ENCODE measurements at regions not wholly inside any gene's neighbourhood (a gene's known extent, or its start where the extent isn't known, plus 50 kb on each side); places are given as distances from the start of the nearest gene placed in this dataset.
A peak's percentile ranks its signal among the peaks of the same experiment; 100 is the strongest.

DNA sequence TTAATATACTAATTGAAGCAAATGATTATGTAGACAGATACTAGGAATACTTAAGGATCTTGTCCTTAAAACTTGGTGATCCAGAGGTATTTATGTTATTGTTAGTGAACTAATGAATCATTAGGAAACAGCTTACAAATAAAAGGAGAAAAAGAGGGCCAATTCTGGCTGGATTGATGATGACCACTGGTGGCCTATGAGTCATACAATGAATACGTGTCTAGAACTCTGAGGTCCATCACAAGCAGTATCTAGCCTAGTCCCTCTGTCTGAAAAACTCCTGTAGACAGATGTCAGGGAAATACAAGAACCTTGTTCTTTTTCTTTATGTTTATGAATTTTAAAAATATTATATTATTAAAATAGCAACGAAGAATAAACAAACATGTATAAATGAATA, 51.7 kb upstream of the RTL1 start:
- ATAC-seq (no peak), DNase-seq (no peak)

DNA sequence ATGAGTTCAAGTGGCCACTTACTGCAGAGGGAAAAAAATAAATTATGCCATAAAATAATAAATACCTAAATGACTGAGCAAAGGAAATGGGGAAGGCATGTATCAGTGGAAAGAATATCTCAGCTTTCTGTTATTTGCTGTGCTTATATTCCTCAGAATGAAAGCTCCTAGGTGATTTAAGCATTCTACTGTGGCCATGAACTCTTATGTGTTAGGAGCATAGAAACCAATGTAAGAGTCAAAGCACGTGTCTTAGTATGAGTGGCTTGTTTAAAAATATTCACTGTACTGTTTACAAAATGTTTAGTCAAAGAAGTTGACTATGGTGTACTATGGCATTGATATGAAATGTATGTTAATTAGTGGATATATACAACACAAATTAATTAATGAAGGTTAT, 59.0 kb upstream of the RTL1 start:
- DNase-seq (no peak), ATAC-seq (no peak)

DNA sequence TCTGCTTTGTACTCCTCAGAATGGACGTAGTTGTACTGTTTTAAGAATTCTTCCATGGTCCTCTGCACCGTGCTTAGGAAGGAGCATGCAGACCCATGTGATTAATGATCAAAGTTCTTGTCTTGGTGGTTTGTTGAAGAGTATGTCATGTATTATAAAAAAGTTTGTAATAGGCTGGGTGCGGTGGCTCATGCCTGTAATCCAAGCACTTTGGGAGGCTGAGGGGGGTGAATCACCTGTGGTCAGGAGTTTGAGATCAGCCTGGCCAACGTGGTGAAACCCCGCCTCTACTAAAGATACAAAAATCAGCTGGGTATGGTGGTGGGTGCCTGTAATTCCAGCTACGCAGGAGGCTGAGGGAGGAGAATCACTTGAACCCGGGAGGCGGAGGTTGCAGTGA, 61.8 kb upstream of the RTL1 start:
- ATAC-seq, result no peak

DNA sequence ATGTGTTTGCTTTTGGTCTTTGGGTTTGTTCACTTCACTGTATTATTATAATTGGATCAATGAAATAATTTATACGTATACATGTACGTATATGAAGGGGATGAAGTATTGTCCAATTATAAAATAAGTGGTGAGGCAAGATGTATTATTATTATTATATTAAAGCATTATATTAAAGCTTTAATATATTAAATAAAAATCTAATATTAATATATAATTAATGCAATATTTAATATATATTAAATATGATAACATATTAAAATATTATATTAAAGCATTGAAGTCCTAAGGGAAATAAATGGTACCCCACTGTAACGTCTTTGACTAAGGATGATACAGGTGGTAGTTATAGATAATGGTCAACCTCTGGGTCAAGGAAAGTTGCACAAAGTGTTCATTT, 63.7 kb upstream of the RTL1 start:
- no peak for DNase-seq
- ATAC-seq, result no peak

More for the DNA sequence above, 61.8 kb upstream of the RTL1 start:
- no peak for DNase-seq

DNA sequence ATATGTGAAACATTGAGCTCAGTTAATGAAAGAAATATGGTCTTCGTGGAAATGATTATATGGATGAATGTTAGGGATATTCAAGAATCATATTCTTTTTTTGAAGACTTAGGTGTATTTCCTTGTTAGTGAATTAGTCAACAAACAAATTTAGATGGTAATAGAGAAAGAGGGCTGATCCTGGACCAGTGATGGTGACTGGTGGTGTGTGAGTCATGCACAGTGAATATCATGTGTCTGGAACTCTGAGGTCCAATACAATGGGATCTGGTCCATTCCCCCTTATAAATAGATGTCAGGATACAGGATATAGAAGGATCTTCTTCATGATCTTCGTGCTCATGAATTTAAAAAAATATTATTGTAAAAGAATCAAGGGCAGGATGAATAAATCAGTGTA, 64.4 kb upstream of the RTL1 start:
- ATAC-seq (no peak), DNase-seq (no peak)

DNA sequence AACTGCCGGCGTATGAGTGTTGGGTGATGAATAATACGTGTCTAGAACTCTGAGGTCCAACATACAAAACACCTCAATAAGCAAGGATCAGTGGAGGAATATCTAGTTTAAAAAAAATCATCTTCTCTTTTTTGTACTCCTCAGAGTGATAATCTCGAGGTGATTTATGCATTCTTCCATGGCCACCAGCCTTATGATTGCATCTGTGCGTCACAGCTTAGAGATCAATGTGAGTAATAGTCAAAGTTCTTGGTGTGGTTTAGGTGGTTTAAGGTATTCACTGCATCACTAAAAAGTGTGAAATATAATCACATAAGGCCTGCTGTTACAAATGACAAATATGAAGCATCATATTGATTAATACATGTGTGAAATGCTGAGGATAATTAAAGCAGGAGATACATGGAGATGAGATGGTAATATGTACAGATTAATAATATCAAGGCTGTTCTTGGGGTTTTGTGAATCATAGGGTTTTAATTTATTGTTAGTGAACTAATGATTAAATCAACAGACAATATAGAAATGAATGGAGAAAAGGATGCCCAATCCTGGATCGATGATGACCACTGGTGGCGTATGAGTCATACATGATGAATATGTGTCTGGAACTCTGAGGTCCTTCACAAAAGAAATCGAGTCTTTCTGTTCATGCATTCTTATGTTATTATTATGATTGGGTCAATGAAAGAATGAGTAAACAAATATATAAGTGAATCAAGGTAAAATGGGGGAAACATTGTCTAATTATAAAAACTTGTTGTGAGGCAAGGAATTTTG, 68.8 kb upstream of the RTL1 start:
- ATAC-seq (no peak), DNase-seq (no peak)

DNA sequence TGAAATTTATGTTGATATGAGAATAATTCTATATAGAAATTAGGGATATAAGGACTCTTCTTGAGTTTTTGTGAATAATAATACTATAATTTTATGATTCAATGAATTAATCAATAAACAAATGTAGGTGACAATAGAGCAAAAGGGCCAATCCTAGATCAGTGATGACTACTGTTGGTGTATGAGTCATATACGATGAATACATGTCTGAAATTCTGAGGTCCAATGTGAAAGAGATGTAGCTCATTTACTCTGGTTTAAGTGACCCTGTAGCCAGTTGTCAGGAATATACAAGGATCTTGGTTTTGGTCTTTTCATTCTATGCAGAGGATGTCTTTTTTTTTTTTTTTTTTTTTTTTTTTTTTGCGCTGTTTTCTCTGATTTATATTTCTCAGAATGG, 72.1 kb upstream of the RTL1 start:
- ATAC-seq (no peak), DNase-seq (no peak)

DNA sequence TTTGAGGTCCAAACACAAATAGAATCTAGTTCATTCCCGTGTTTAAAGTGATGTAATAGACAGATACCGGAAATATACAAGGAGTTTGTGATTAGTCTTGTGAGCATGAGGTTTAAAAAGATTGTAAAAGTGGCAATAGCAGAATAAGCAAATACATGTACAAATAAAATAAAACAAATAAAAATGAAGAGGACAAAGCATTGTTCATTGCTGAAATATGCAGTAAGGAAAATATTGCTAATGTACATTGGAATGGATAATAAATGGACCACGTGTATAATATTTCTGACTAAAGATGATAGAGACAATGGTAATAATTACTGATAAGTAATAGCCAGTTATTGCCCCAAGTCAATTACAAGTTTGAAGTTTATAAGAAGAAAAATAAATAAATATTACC, 75.6 kb upstream of the RTL1 start:
- ATAC-seq (no peak), DNase-seq (no peak)

DNA sequence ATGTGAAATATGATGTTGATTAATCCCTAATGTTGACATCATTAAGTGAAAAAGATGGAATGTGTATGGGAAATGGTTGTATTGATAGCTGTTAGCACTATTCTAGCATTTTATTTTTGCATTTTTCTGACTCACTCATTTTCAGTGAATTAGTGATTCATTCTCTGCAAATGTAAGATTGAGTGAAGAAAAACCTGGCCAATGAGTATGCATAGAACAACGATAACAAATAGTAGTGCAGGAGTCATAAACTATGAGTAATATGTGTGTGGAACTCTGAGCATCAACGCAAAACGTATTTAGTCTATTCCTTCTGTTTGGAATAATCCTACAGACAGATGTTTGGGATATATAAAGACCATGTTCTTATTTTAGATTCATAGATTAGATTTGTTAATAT, 76.3 kb upstream of the RTL1 start:
- no peak for ATAC-seq
- no peak for DNase-seq

DNA sequence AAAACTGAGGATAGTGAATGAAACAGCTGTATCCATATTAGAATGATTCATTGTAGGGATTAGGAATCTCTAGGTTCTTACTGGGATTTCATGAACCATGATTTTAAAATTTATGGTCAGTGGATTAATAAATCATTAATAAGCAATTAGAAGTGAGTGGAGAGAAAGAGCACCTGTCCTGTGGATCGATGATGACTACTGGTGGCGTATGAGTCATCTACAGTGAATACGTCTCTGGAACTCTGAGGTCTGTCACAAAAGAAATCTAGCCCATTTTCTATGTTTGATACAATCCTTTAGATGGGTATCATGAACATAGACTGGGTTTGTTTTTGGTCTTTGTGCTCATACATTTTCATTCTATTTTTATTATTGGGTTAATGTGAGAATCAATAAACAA, 77.3 kb upstream of the RTL1 start:
- ATAC-seq (no peak), DNase-seq (no peak)

DNA sequence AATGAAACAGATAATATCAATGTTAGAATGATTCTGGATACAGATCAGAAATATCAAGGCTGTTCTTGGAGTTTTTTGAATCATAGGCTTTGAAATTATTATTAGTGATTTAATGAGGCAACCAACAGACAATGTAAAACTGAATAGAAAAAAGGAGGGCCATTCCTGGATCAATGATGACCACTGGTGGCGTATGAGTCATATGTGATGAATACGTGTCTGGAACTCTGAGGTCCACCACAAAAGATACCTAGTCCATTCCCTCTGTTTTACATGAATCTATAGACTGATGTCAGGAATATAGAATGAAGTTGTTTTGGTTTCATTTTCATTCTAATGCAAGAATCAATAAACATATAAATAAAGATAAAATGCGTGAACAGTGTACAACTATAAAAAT, 78.3 kb upstream of the RTL1 start:
- DNase-seq, result no peak
- ATAC-seq, result no peak

DNA sequence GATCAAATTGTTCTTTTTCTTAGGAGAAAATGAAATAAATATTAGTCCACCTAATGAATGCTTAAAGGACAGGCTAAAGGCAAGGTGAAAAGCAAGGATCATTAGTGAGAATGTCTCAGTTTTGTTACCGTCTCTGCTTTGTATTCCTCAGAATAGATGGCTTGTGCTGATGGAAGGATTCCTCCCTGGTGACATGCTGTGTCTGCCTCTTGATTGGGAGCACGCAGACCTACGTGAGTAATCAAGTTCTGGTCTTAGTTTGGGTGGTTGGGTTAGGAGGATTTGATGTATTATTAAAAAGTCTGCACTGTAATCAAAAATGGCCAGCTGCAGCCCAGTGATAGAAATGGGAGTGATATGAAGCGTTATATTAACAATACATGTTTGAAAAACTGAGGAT, 78.8 kb upstream of the RTL1 start:
- ATAC-seq (no peak), DNase-seq (no peak)

DNA sequence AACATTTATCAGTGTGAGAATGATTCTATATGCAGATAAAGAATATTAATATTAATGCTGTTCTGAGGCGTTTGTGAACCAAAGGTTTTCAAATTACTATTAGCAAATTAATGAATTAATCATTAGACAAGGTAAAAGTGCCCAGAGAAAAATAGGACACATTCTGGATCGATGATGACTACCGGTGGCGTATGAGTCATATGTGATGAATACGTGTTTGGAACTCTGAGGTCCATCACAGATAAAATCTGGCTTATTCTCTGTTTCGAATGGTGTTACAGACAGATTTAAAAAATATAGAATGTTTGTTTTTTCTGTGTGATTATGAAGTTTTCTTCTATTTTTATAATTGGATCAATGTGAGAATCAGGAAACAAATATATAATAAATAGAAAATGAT, 79.2 kb upstream of the RTL1 start:
- no peak for DNase-seq
- no peak for ATAC-seq

DNA sequence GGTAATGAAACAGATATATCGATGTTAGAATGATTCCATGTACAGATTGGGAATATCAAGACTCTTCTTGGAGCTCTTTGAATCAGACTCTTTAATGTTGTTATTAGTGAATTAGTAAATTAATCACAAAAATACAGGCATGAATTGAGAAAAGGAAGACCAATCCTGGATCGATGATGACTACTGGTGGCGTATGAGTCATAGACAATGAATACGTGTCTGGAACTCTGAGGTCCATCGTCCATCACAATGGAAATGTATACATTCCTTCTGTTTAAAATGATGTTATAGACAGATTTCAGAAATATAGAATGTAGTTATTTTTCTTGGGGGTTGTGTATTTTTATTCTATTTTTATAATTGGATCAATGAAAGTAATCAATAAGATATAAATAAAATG, 80.2 kb upstream of the RTL1 start:
- DNase-seq (no peak), ATAC-seq (no peak)

DNA sequence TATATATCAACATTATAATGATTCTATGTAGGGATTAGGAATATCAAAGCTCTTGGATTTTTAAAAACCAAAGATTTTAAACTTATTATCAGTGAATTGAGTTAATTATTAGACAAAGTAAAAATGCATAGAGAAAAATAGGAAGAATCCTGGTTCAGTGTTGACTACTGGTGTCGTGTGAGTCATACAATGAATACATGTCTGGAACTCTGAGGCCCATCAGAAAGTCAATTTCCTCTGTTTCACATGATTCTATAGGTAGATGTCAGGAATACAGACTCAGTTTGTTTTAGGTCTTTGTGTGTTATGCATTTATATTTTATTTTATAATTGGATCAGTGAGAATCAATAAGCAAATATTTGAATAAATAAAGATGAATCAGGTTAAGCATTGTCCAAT, 84.5 kb upstream of the RTL1 start:
- ATAC-seq, result no peak
- DNase-seq, result no peak

DNA sequence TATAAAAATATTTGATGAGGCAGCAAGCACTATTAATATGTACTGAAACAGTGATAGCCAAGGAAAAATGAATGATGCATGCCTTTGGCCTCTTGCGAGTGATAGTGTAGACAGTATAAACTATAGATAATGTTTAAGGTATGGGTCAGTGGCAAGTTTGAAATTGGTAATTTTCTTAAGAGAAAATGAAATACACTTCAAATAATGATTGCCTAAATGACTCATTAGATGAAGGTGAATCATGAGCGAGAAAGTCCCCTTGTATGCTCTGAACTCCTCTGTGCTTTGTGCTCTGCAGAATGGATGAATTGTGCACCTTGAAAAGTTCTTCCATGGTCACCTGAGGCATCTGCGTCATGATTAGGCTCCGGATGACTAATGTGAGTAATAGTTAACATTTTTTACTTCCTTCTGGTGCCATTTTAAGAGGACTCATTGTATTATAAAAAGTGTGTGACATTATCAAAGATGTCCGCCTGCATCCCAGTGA, 84.9 kb upstream of the RTL1 start:
- DNase-seq, result no peak

DNA sequence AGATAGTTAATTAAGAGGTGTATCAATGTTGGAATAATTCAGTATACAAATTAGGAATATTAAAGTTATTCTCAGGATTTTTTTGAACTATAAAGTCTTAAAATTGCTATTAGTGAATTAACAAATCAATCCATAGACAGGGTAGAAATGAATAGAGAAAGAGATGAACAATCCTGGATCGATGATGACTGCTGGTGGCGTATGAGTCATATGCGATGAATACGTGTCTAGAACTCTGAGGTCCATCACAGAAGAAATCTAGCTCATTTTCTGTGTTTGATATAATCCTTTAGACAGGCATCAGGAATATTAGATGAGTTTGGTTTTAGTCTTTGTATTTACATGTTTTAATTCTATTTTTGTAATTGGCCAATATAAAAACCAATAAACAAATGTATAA, 85.4 kb upstream of the RTL1 start:
- ATAC-seq (no peak), DNase-seq (no peak)

More for the DNA sequence above, 84.9 kb upstream of the RTL1 start:
- no peak for ATAC-seq

DNA sequence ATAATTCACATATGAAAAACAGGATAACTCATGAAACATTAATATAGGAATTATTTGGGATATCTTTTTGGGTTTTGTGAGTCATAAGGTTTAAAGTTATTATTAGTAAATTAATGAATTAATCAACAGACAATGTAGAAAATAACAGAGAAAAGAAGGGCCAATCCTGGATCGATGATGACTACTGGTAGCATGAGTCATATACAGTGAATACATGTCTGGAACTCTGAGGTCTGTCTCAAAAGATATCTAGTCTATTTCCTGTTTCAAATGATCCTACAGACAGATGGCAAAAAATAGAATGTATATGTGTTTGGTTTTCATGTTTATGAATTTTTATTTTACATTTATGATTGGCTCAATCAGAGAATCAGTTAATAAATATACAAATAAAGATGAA, 86.4 kb upstream of the RTL1 start:
- DNase-seq, result no peak
- ATAC-seq, result no peak

DNA sequence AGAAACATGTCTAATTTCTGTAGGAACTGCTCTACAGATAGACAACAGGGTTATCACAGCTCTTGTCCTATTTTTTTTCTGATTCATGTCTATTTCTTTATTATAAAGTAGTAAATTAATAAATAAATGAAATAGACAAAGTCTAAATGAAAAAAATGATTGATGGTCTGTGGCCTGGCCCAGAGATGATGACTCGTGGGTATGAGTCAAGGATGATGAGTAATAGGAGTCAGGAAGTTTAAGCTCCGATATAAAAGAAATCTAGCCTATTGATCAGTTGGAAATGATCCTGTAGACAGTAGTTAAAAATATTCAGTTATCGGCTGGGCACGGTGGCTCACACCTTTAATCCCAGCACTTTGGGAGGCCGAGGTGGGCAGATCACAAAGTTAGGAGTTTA, 90.6 kb upstream of the RTL1 start:
- DNase-seq (no peak), ATAC-seq (no peak)

DNA sequence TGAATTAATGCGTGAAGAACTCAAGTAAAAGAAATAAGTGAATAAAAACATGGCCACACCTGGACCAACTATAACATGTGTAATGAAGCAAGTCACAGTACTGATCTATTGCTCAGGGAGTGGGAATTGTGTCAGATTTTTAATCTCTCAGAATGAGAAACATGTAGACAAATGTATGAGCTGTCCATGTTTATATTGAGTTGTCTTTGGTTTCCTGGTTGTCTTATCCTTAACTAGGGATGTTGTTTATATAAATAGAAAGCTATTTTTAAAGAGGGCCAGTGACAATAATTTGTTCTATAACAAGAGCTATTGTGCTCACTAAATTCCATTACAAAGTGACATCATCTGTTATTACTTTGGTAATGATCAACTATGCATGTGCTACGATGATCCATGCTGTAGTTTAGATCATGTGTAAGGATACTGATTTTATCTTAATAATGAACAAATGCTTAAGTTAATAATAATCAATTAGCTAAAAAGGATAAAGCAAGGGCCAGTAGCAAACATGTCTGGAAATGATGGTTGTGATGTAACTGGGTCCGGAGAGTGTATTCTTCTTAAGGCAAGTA, 91.3 kb upstream of the RTL1 start:
- no peak for DNase-seq
- no peak for ATAC-seq

DNA sequence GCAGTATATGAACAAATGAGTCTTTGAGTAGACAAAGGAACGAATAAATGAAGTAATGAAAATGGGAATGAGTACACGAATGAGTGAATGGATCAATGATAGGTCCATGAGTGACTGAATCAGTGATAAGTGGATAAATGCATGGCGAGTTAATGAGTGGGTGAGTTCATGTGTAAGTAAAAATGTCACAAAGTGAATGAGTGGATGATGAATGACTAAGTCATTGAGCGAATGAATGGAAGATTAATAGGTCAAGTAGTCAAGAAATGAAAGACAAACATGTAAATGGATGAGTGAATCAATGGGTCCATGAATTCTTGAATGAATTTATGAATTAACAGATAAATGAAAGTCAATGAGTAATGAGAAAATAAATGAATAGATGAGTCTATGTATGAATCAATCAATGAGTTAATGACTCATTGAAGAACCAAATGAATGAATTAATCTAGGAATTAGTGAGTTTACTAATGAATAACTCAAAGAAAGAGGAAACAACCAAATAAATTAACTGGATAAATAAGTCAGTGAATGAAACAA, 97.3 kb upstream of the RTL1 start:
- DNase-seq (no peak), ATAC-seq (no peak)

DNA sequence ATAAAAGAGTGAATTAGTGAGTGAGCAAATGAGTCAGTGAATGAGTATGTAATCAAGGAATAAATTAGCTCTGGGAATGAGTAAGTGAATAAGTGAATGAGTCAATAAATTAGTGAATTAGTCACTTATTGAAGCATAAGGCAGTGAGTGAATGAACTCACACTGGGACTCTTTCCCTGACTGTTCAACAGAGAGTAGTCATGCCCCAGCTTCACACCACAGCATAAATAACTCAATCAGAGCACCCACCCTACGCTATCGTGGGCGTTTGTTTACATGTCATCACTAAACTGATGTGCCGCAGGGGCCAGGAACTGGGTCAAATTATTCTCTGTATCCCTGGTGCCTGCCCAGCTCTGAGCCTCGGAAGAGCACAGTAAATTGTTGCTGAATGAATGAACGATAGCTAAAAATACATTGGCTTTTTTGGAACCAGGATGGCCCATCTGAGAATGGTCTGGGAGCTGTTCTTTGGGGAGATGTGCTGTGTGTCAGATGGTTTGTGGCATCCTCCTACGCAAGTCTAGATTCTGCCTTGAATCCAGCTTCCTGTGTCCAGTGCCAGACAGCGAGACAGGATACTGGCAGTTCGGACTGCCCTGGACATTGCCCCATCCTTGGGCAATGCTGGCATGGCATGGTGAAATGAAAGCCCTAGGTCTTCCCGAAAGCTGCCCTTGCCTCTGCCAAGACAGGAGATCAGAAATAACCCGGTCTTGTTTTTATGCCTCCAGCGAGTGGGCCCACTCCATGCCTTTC, 98.0 kb upstream of the RTL1 start:
- ATAC-seq (peak; percentile 59), DNase-seq (no peak)

DNA sequence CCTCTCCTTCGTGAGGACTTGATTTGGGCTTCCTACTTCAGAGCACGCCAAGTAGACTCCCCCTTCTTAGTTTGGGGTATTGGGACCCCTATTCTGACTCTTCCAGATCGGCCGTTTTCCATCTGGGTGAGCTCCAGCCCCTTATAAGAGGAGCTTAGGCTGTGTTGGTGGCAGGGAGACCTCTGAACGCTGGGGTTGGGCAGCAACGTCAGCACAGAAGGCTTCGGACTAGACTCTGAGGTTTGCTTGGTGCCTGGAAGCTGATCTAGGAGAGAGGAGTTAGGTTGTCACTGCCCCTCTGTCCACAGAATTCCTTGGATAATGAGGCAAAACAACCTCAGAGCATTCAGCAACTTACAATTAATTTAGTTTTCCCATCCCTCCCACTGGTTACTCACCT, 99.2 kb upstream of the RTL1 start:
- ATAC-seq, result no peak
- DNase-seq, result no peak
